ENCODE measurements at regions not wholly inside any gene's neighbourhood (a gene's known extent, or its start where the extent isn't known, plus 50 kb on each side); places are given as distances from the start of the nearest gene placed in this dataset.
A peak's percentile ranks its signal among the peaks of the same experiment; 100 is the strongest.

DNA sequence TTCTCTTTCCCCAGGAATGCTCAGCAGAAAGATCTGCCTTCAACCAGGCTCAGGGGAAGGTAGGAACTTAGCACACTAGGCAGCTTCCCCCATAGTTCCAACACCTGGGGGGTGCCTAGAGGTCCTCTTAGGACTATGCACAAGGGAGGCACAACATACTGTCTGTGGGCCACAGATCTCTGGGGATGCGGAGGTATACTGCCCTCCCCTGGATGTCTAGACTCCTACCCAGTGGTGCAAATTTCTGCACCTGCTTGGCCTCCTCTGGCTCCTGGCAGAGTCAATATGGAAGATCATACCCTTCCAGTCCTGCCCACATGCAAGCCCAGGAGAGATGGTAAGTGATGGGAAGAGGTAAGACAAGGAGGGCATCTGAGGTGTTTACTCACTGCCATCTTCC is 247.5 kb upstream of the DAPK1 start:
- no peak overlapping the region for H2BK15ac ChIP-seq (ENCODE audit: low read length)
- H3K4ac ChIP-seq (replicated peaks; ENCODE audit: insufficient read length, low read depth, low read length), result no peak overlapping the region
- no peak overlapping the region for H4K5ac ChIP-seq (ENCODE audit: insufficient read length, low read depth, low read length)
- H2BK5ac ChIP-seq (ENCODE audit: low read depth, low read length), result no peak overlapping the region
- H3K14ac ChIP-seq (ENCODE audit: insufficient read length), result no peak overlapping the region
- H4K91ac ChIP-seq (replicated peaks; ENCODE audit: insufficient read length, low read length), result no peak overlapping the region
- H2BK120ac ChIP-seq (replicated peaks; ENCODE audit: low read depth, low read length), result no peak overlapping the region
- FAIRE-seq (no peak), DNase-seq (ENCODE audit: low read depth in 1 of 2, low spot score in 2 of 2) (no peak)
- H3K4me3 ChIP-seq (ENCODE audit: extremely low read depth in 1 of 4, insufficient read depth in 2 of 4, low read depth in 3 of 4, low read length in 4 of 4), result no peak overlapping the region
- ChIA-PET CTCF (ENCODE audit: partially characterized antibody) (interaction anchor here (0.6 to 1.0 kb wide), 3 partner anchors 14 to 146 kb away, joined by 3 to 4 read pairs (median 4); no protein-coding TSS in a partner anchor), POLR2A (ENCODE audit: partially characterized antibody) (interaction anchor here (1.1 kb wide), 1 partner anchor 16 kb away, joined by 6 read pairs; no protein-coding TSS in a partner anchor)
- no peaks in the 10 kb centered on the region for H3K36me3 ChIP-seq (ENCODE audit: control insufficient read depth in 2 of 4, insufficient read depth in 4 of 4, low read length in 3 of 4)
- no peak overlapping the region for H3K4me2 ChIP-seq (ENCODE audit: insufficient read depth in 1 of 2, low read depth in 2 of 2, low read length in 2 of 2)
- WGBS, 2 experiments (ENCODE audit: extremely low coverage in 1 of 2, insufficient coverage in 1 of 2, insufficient read length in 1 of 2, insufficient replicate concordance in 2 of 2, low coverage in 1 of 2, low lambda C conversion rate in 2 of 2, missing lambda C conversion rate in 1 of 2), result 100% methylated on average over 1 of the region's 1 CpG; no CpG with 5 or more reads in 1 of the 2 experiments
- H3K79me2 ChIP-seq (ENCODE audit: control insufficient read depth in 1 of 2, insufficient read depth in 2 of 2, low read length in 2 of 2), result no peaks in the 10 kb centered on the region
- H2BK12ac ChIP-seq (ENCODE audit: low read depth, low read length), result no peak overlapping the region
- H2AK5ac ChIP-seq (ENCODE audit: low read depth, low read length), result no peak overlapping the region
- H3K18ac ChIP-seq (ENCODE audit: extremely low read depth, low read length), result no peak overlapping the region
- H3K9me3 ChIP-seq (ENCODE audit: insufficient read depth in 2 of 2, low read depth in 1 of 2, low read length in 1 of 2), result no peaks in the 10 kb centered on the region
- no peak overlapping the region for H3K27ac ChIP-seq (ENCODE audit: low read depth, low read length)
- no peak overlapping the region for H3K56ac ChIP-seq (replicated peaks; ENCODE audit: insufficient read length, low read depth, low read length)
- H2BK20ac ChIP-seq (ENCODE audit: low read length), result no peak overlapping the region
- no peak overlapping the region for H2AFZ ChIP-seq (ENCODE audit: low read length)
- no peak overlapping the region for H3K9ac ChIP-seq (replicated peaks in 1 of 4; ENCODE audit: extremely low read depth in 1 of 4, low read depth in 3 of 4, low read length in 3 of 4)
- H3K23ac ChIP-seq (ENCODE audit: insufficient read length), result no peak overlapping the region
- no peaks in the 10 kb centered on the region for H3K79me1 ChIP-seq (ENCODE audit: low read depth, low read length)
- TF ChIP-seq ATF2 (IDR thresholded peaks at IDR 0.05; ENCODE audit: low read length), result no peak
- TF ChIP-seq CTBP2 (IDR thresholded peaks at IDR 0.05; ENCODE audit: borderline replicate concordance, insufficient read depth, insufficient read length, low read length), result no peak
- peak; percentile 52 to 71 for TF ChIP-seq RAD21 (IDR thresholded peaks at IDR 0.05 in 1 of 2, conservative IDR thresholded peaks at IDR 0.05 in 1 of 2; ENCODE audit: low read depth in 2 of 2, low read length in 2 of 2)
- TF ChIP-seq ASH2L (IDR thresholded peaks at IDR 0.05; ENCODE audit: low read length), result no peak
- TF ChIP-seq, protein P1, sequence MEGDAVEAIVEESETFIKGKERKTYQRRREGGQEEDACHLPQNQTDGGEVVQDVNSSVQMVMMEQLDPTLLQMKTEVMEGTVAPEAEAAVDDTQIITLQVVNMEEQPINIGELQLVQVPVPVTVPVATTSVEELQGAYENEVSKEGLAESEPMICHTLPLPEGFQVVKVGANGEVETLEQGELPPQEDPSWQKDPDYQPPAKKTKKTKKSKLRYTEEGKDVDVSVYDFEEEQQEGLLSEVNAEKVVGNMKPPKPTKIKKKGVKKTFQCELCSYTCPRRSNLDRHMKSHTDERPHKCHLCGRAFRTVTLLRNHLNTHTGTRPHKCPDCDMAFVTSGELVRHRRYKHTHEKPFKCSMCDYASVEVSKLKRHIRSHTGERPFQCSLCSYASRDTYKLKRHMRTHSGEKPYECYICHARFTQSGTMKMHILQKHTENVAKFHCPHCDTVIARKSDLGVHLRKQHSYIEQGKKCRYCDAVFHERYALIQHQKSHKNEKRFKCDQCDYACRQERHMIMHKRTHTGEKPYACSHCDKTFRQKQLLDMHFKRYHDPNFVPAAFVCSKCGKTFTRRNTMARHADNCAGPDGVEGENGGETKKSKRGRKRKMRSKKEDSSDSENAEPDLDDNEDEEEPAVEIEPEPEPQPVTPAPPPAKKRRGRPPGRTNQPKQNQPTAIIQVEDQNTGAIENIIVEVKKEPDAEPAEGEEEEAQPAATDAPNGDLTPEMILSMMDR (IDR thresholded peaks at IDR 0.05; ENCODE audit: control extremely low read depth in 1 of 3, insufficient read depth in 1 of 3, low read depth in 1 of 3, low read length in 3 of 3), result peak; percentile 28 to 55 (median 43)
- no peaks in the 10 kb centered on the region; a peak in 1 of 7 replicates for H3K27me3 ChIP-seq (replicated peaks in 1 of 4; ENCODE audit: control insufficient read depth in 3 of 4, extremely low read depth in 1 of 4, insufficient read depth in 3 of 4, low read length in 3 of 4)
- no peaks in the 10 kb centered on the region for H4K20me1 ChIP-seq (replicated peaks in 1 of 2; ENCODE audit: control insufficient read depth in 1 of 2, insufficient read depth in 2 of 2, low read length in 2 of 2)
- no peaks in the 10 kb centered on the region for H3K4me1 ChIP-seq (replicated peaks in 1 of 4; ENCODE audit: control insufficient read depth in 3 of 4, insufficient read depth in 4 of 4, low read length in 3 of 4)
- H3K23me2 ChIP-seq (ENCODE audit: low read depth, low read length), result no peaks in the 10 kb centered on the region
- no peak overlapping the region for H4K8ac ChIP-seq (ENCODE audit: extremely low read depth, insufficient read depth, low read length)
